K562 (cell line): ENCODE measurements at regions not wholly inside any gene's neighbourhood (a gene's known extent, or its start where the extent isn't known, plus 50 kb on each side); places are given as distances from the start of the nearest gene placed in this dataset.

Experiments
- FOSL1 ChIP-seq: fragments of 200-800 bp; sonication (Bioruptor generic); conservative IDR thresholded peaks from 2 replicates; pipeline ENCODE4 v1.6.1; 2016; ENCODE audit warnings: missing genetic modification characterization, missing compliant biosample characterization
- FOXK2 ChIP-seq, 2 experiments: fragments of 450-650 bp; IDR thresholded peaks in 1 of 2; conservative IDR thresholded peaks in 1 of 2; 2 replicates each; pipeline ENCODE4 v1.6.1; 2016; ENCODE audit warnings: low read depth in 2 of 2, mild to moderate bottlenecking in 1 of 2
- FOXO4 ChIP-seq: fragments of 450-650 bp; formaldehyde crosslinking; IDR thresholded peaks from 2 replicates; pipeline ENCODE4 v1.4.0; 2020; ENCODE audit warnings: mild to moderate bottlenecking, moderate library complexity
- MXI1 ChIP-seq: IDR thresholded peaks from 2 replicates; pipeline ENCODE4 v1.6.1; 2011; ENCODE audit warnings: low read depth, mild to moderate bottlenecking, improper control_type of control experiment, low read length
- MYNN ChIP-seq, 2 experiments: sonication (generic); formaldehyde crosslinking in 1 of 2; IDR thresholded peaks; 2 replicates each; pipeline versions ENCODE4 v1.5.0 to v1.6.1; 2016 to 2020; ENCODE audit warnings: antibody characterized with exemption in 1 of 2, missing genetic modification reagents in 1 of 2
- RBFOX2 ChIP-seq: fragments of 200-400 bp; formaldehyde crosslinking; IDR thresholded peaks from 2 replicates; pipeline ENCODE4 v1.6.1; 2017; ENCODE audit warnings: low read depth, mild to moderate bottlenecking, low read length, moderate library complexity
- SETDB1 ChIP-seq: IDR thresholded peaks from one replicate; pipeline ENCODE4 v1.6.1; 2012; ENCODE audit warnings: low read length, control low read depth, inconsistent platforms
- SMAD1 ChIP-seq: fragments of 150-350 bp; IDR thresholded peaks from 2 replicates; pipeline ENCODE4 v1.6.1; 2014; ENCODE audit warnings: low read length, low read depth; ENCODE audit not compliant: partially characterized antibody
- SMARCA4 ChIP-seq: fragments of 450-650 bp; IDR thresholded peaks from 2 replicates; pipeline ENCODE4 v1.6.1; 2016
- ZFPM2 ChIP-seq: fragments of 250-450 bp; sonication (Bioruptor Pico); IDR thresholded peaks from 2 replicates; pipeline ENCODE4 v1.5.1; 2022; ENCODE audit warnings: mild to moderate bottlenecking
- ZNF589 ChIP-seq: fragments of 200-800 bp; sonication (Bioruptor generic); IDR thresholded peaks from 2 replicates; pipeline ENCODE4 v1.6.1; 2016; ENCODE audit warnings: low read depth, missing genetic modification characterization, missing compliant biosample characterization
- TF ChIP-seq, protein P1 (sequence below): fragments of 250-450 bp; sonication (Bioruptor Pico); IDR thresholded peaks from 2 replicates; pipeline ENCODE4 v1.5.0; 2020; ENCODE audit warnings: mild to moderate bottlenecking, borderline replicate concordance

GRCh38 chr16:80055831-80056230, 455.3 kb upstream of the MAF start (continued):
- no peak for TF ChIP-seq SETDB1
- no peak for TF ChIP-seq SMARCA4
- TF ChIP-seq FOXO4 (CRISPR knock-in tag), result no peak
- TF ChIP-seq FOXK2 (conservative IDR thresholded peaks at IDR 0.05 in 1 of 2, IDR thresholded peaks at IDR 0.05 in 1 of 2; ENCODE audit: low read depth in 2 of 2), result no peak
- no peak for TF ChIP-seq ZNF589
- TF ChIP-seq, protein P1, sequence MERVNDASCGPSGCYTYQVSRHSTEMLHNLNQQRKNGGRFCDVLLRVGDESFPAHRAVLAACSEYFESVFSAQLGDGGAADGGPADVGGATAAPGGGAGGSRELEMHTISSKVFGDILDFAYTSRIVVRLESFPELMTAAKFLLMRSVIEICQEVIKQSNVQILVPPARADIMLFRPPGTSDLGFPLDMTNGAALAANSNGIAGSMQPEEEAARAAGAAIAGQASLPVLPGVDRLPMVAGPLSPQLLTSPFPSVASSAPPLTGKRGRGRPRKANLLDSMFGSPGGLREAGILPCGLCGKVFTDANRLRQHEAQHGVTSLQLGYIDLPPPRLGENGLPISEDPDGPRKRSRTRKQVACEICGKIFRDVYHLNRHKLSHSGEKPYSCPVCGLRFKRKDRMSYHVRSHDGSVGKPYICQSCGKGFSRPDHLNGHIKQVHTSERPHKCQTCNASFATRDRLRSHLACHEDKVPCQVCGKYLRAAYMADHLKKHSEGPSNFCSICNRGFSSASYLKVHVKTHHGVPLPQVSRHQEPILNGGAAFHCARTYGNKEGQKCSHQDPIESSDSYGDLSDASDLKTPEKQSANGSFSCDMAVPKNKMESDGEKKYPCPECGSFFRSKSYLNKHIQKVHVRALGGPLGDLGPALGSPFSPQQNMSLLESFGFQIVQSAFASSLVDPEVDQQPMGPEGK (CRISPR knock-in tag), result no peak
- no peak for TF ChIP-seq SMAD1
- TF ChIP-seq ZFPM2, result no peak
- TF ChIP-seq FOSL1 (tag), result no peak
- TF ChIP-seq MYNN (IDR thresholded peaks at IDR 0.05), result no peak
- no peak for TF ChIP-seq MYNN (CRISPR knock-in tag; IDR thresholded peaks at IDR 0.05)
- no peak for TF ChIP-seq MXI1
- TF ChIP-seq RBFOX2, result no peak
- TF ChIP-seq, all 486 proteins: peak for 0
